RWPE2 (cell line): ENCODE measurements at regions not wholly inside any gene's neighbourhood (a gene's known extent, or its start where the extent isn't known, plus 50 kb on each side); places are given as distances from the start of the nearest gene placed in this dataset.
"Not testable (repeated sequence)": the region's sequence is repeated elsewhere in the genome, so short reads cannot be mapped to it uniquely, and the experiment has no call there.

Source experiments
- ATAC-seq: fragments of 200-7000 bp; cut with Tn5 transposase; 3 replicates; pipeline ENCODE4 v1.9.1; 2021; ENCODE audit warnings: low read depth
- DNase-seq: peaks from one replicate; pipeline ENCODE4 v3.0.0-alpha.2; 2020; ENCODE audit warnings: low spot score
- H3K27ac ChIP-seq: fragments of 450-650 bp; 2 replicates; pipeline ENCODE4 v1.5.1; 2017; ENCODE audit warnings: mild to moderate bottlenecking; ENCODE audit not compliant: poor library complexity, severe bottlenecking
- H3K27me3 ChIP-seq: fragments of 250-450 bp; sonication (Bioruptor Pico); 2 replicates; pipeline ENCODE4 v1.5.1; 2021; ENCODE audit warnings: mild to moderate bottlenecking, moderate library complexity; ENCODE audit not compliant: insufficient read depth, poor library complexity, severe bottlenecking
- H3K36me3 ChIP-seq: fragments of 250-450 bp; sonication (Bioruptor Pico); 2 replicates; pipeline ENCODE4 v1.5.1; 2020; ENCODE audit warnings: low read depth, mild to moderate bottlenecking, moderate library complexity
- H3K4me1 ChIP-seq: fragments of 250-450 bp; sonication (Bioruptor Pico); 2 replicates; pipeline ENCODE4 v1.5.1; 2021; ENCODE audit warnings: mild to moderate bottlenecking, moderate library complexity; ENCODE audit not compliant: insufficient read depth, poor library complexity, severe bottlenecking
- H3K4me3 ChIP-seq: fragments of 250-450 bp; sonication (Bioruptor Pico); 2 replicates; pipeline ENCODE4 v1.5.1; 2021; ENCODE audit warnings: mild to moderate bottlenecking, moderate library complexity; ENCODE audit not compliant: severe bottlenecking
- H3K9me3 ChIP-seq: fragments of 250-450 bp; sonication (Bioruptor Pico); 2 replicates; pipeline ENCODE4 v1.5.1; 2021; ENCODE audit warnings: mild to moderate bottlenecking, moderate library complexity; ENCODE audit not compliant: severe bottlenecking
- TF ChIP-seq, protein P1 (sequence below): fragments of 450-650 bp; IDR thresholded peaks from one replicate; pipeline ENCODE4 v1.5.1; 2017; ENCODE audit warnings: mild to moderate bottlenecking, moderate library complexity; ENCODE audit not compliant: poor library complexity, severe bottlenecking

DNA sequence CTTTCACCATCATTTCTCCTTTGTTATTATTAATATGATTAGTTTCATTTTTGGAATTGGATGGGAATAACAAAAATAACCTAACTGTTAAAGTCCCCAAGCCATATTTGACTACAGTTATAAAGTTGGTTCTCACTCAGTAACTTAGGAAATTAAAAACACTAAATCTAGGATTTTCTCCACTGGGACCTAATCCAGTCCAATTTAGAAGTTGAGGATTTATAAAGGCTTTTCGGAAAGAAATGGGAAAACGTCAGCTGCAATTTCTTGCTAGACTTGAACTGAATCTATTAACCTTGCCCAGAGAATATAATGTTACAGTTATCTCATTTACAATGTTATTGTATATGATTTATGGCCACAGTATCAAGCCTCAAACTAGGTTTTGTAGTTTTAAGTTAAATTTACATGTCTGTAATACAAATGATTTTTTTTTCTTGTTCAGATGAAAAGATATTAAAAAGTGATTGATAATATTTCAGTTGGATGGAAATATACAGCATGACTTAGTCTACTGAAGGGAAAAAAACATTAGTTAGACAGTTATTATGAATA is 524.3 kb upstream of the GRAMD2B start:
- Histone ChIP-seq H3K27me3 (no peaks in the 10 kb centered on the region), H3K4me1 (peaks cover 3% of the 10 kb centered on the region), H3K36me3 (no peaks in the 10 kb centered on the region), H3K9me3 (no peaks in the 10 kb centered on the region), H3K4me3 (no peak overlapping the region), H3K27ac (no peak overlapping the region)
- TF ChIP-seq, protein P1, sequence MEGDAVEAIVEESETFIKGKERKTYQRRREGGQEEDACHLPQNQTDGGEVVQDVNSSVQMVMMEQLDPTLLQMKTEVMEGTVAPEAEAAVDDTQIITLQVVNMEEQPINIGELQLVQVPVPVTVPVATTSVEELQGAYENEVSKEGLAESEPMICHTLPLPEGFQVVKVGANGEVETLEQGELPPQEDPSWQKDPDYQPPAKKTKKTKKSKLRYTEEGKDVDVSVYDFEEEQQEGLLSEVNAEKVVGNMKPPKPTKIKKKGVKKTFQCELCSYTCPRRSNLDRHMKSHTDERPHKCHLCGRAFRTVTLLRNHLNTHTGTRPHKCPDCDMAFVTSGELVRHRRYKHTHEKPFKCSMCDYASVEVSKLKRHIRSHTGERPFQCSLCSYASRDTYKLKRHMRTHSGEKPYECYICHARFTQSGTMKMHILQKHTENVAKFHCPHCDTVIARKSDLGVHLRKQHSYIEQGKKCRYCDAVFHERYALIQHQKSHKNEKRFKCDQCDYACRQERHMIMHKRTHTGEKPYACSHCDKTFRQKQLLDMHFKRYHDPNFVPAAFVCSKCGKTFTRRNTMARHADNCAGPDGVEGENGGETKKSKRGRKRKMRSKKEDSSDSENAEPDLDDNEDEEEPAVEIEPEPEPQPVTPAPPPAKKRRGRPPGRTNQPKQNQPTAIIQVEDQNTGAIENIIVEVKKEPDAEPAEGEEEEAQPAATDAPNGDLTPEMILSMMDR: no peak
- DNase-seq (no peak), ATAC-seq (no peak)

DNA sequence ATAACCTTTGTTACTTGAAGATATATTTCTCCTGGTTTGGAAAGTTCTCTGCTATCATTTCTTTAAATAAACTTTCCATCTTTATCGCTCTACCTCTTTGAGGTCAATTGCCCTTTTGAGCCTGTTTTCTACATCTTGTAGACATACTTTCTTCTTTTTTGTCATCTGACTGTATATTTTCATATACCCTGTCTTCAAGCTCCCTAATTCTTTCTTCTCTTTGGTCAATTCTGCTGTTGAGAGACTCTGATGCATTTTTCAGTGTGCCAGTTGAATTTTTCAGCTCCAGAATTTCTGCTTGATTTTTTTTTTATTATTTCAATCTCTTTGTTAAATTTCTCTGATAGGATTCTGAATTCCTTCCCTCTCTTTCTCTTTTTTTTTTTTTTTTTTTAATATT is 511.2 kb upstream of the GRAMD2B start:
- Histone ChIP-seq H3K9me3 (no peaks in the 10 kb centered on the region), H3K27ac (no peak overlapping the region), H3K36me3 (no peaks in the 10 kb centered on the region), H3K4me1 (peaks cover 3% of the 10 kb centered on the region), H3K27me3 (no peaks in the 10 kb centered on the region), H3K4me3 (no peak overlapping the region)
- ATAC-seq (no peak), DNase-seq (no peak)
- TF ChIP-seq, protein P1: no peak

DNA sequence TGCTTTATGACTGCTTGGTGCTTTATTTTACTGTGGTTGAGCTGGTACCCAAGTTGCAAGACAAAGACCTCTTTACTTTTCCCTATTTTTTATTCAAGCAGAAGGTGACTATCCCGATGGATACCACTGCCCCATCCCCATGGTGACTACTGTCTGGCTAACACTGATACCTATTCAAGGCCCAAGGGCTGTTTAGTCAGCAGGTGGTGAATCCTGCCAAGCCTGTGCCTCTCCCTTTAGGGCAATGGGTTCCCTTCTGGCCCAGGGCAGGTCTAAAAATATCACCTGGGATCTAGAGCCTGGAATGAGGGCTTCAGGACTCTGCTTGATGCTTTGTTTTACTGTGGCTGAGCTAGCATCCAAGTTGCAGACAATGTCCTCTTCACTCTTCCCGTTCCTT is 510.0 kb upstream of the GRAMD2B start:
- no peaks in the 10 kb centered on the region for H3K27me3 ChIP-seq
- ATAC-seq (no peak), DNase-seq (no peak)
- H3K27ac ChIP-seq: no peak overlapping the region
- no peaks in the 10 kb centered on the region for H3K9me3 ChIP-seq
- H3K4me1 ChIP-seq: peaks cover 3% of the 10 kb centered on the region
- H3K4me3 ChIP-seq: no peak overlapping the region
- TF ChIP-seq, protein P1: no peak
- H3K36me3 ChIP-seq: no peaks in the 10 kb centered on the region

DNA sequence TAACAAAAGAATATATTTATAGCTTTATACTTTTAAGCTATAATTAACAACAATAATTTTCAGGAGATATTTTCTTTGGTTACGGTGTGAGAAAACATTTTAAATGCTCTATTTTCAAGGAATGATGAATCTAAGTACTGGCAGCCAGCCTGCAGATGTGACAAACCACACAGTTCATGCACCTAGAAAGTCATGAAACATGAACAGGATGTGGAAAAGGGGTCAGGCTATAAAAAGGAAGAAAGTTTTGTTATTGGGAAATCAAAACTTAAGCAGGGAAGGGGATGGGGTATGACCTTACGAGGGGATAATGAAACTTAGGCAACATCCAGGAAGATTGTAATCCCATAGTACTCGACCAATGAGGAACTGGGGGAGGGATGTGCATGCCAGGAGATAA is 508.7 kb upstream of the GRAMD2B start:
- no peak overlapping the region for H3K27ac ChIP-seq
- peaks cover 3% of the 10 kb centered on the region for H3K4me1 ChIP-seq
- ATAC-seq (no peak), DNase-seq (no peak)
- no peak overlapping the region for H3K4me3 ChIP-seq
- H3K27me3 ChIP-seq: no peaks in the 10 kb centered on the region
- H3K9me3 ChIP-seq: no peaks in the 10 kb centered on the region
- TF ChIP-seq, protein P1: no peak
- H3K36me3 ChIP-seq: no peaks in the 10 kb centered on the region

DNA sequence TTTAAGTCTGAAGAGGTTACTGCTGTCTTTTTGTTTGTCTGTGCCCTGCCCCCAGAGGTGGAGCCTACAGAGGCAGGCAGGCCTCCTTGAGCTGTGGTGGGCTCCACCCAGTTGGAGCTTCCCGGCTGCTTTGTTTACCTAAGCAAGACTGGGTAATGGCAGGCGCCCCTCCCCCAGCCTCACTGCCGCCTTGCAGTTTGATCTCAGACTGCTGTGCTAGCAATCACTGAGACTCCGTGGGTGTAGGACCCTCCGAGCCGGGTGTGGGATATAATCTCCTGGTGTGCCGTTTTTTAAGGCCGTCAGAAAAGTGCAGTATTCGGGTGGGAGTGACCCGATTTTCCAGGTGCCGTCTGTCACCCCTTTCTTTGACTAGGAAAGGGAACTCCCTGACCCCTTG is 499.3 kb upstream of the GRAMD2B start:
- not testable (repeated sequence) for H3K9me3 ChIP-seq, H3K4me1 ChIP-seq, ATAC-seq, H3K27ac ChIP-seq, DNase-seq, H3K27me3 ChIP-seq, H3K36me3 ChIP-seq, H3K4me3 ChIP-seq
